ENCODE measurements at regions not wholly inside any gene's neighbourhood (a gene's known extent, or its start where the extent isn't known, plus 50 kb on each side); places are given as distances from the start of the nearest gene placed in this dataset.

DNA sequence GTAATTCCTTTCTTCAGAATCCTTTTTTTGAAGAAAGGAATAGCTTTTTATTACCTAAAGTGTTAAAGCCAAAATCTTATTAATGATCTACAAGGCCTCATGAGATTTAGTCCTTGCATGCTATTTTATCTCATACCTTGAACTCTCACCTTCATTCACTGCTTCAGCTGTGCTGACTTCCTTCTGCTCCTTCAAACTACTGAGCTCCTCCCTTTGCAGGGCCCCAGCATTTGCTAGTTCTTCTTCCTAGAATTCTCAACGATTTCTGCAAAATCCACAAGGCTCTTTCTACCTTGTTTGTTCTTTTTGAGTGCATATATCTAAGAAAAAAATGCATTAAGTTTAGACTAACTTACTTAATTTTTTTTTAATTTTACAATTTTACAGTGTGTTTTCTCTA lies 619.5 kb downstream of the EPHA5 start:
- TF ChIP-seq POLR2A (IDR thresholded peaks at IDR 0.05) (no peak), POLR2AphosphoS5 (IDR thresholded peaks at IDR 0.05; ENCODE audit: insufficient read depth in 1 of 2, low read depth in 1 of 2) (no peak)
- TF ChIP-seq, protein P1, sequence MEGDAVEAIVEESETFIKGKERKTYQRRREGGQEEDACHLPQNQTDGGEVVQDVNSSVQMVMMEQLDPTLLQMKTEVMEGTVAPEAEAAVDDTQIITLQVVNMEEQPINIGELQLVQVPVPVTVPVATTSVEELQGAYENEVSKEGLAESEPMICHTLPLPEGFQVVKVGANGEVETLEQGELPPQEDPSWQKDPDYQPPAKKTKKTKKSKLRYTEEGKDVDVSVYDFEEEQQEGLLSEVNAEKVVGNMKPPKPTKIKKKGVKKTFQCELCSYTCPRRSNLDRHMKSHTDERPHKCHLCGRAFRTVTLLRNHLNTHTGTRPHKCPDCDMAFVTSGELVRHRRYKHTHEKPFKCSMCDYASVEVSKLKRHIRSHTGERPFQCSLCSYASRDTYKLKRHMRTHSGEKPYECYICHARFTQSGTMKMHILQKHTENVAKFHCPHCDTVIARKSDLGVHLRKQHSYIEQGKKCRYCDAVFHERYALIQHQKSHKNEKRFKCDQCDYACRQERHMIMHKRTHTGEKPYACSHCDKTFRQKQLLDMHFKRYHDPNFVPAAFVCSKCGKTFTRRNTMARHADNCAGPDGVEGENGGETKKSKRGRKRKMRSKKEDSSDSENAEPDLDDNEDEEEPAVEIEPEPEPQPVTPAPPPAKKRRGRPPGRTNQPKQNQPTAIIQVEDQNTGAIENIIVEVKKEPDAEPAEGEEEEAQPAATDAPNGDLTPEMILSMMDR (IDR thresholded peaks at IDR 0.05) = no peak

All from vagina (tissue), 2 donors.